HG03439 (cell line): ENCODE measurements at regions not wholly inside any gene's neighbourhood (a gene's known extent, or its start where the extent isn't known, plus 50 kb on each side); places are given as distances from the start of the nearest gene placed in this dataset.
"Not testable (repeated sequence)": the region's sequence is repeated elsewhere in the genome, so short reads cannot be mapped to it uniquely, and the experiment has no call there.

Experiments used
- ATAC-seq: cut with Tn5 transposase; IDR thresholded peaks from one replicate; pipeline ENCODE4 v1.9.1; 2021; ENCODE audit warnings: mild to moderate bottlenecking, moderate library complexity; ENCODE audit not compliant: unreplicated experiment

GRCh38 chr10:35835545-35835944 is 193.4 kb upstream of the FZD8 start:
- no peak for ATAC-seq

- ATAC-seq: no peak
Measured at GRCh38 chr10:35834877-35835494, 192.9 kb upstream of the FZD8 start.

GRCh38 chr10:35827783-35828182 is 185.7 kb upstream of the FZD8 start:
- no peak for ATAC-seq

GRCh38 chr10:35824704-35825103 is 182.6 kb upstream of the FZD8 start:
- ATAC-seq: no peak

- ATAC-seq: no peak
Measured at GRCh38 chr10:35822316-35822715, 180.2 kb upstream of the FZD8 start.

GRCh38 chr10:35821339-35821911 is 179.3 kb upstream of the FZD8 start:
- ATAC-seq: peak; percentile 76

- ATAC-seq: no peak
Measured at GRCh38 chr10:35819736-35820135, 177.6 kb upstream of the FZD8 start.

- no peak for ATAC-seq
Measured at GRCh38 chr10:35819011-35819410, 176.9 kb upstream of the FZD8 start.

- not testable (repeated sequence) for ATAC-seq
Measured at GRCh38 chr10:35817109-35817508, 175.0 kb upstream of the FZD8 start.

- ATAC-seq: no peak
Measured at GRCh38 chr10:35813219-35813618, 171.1 kb upstream of the FZD8 start.

GRCh38 chr10:35808344-35808743 is 166.2 kb upstream of the FZD8 start:
- ATAC-seq: no peak

GRCh38 chr10:35803046-35803445 is 160.9 kb upstream of the FZD8 start:
- no peak for ATAC-seq

GRCh38 chr10:35797187-35797586 is 155.1 kb upstream of the FZD8 start:
- ATAC-seq: no peak

- ATAC-seq: no peak
Measured at GRCh38 chr10:35795131-35795824, 153.2 kb upstream of the FZD8 start.

- no peak for ATAC-seq
Measured at GRCh38 chr10:35794703-35795102, 152.6 kb upstream of the FZD8 start.

- no peak for ATAC-seq
Measured at GRCh38 chr10:35792291-35792690, 150.2 kb upstream of the FZD8 start.

- ATAC-seq: no peak
Measured at GRCh38 chr10:35789996-35790395, 147.9 kb upstream of the FZD8 start.

GRCh38 chr10:35784751-35785150 is 142.7 kb upstream of the FZD8 start:
- no peak for ATAC-seq

- ATAC-seq: no peak
Measured at GRCh38 chr10:35783305-35783838, 141.3 kb upstream of the FZD8 start.

- no peak for ATAC-seq
Measured at GRCh38 chr10:35781643-35782035, 139.5 kb upstream of the FZD8 start.

- ATAC-seq: no peak
Measured at GRCh38 chr10:35780970-35781642, 139.0 kb upstream of the FZD8 start.

GRCh38 chr10:35778306-35778705 is 136.2 kb upstream of the FZD8 start:
- no peak for ATAC-seq
